ENCODE measurements at regions not wholly inside any gene's neighbourhood (a gene's known extent, or its start where the extent isn't known, plus 50 kb on each side); places are given as distances from the start of the nearest gene placed in this dataset.
"Not testable (repeated sequence)": the region's sequence is repeated elsewhere in the genome, so short reads cannot be mapped to it uniquely, and the experiment has no call there.

DNA sequence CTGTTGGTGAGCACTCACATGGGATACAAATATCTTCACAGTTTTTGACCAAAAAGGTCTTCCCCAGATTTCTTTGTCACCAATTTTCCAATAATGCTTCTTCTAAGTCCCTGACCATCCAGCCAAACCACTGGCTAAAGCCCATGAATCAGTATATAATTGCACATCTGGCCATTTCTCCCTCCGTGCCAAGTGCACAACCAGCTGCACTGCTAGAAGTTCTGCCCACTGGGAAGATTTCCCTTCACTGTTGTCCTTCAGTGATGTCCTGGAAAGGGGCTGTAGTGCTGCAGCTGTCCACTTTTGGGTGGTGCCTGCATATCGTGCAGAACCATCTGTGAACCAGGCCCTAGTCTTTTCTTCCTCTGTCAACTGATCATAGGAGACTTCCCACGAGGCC is 609.3 kb downstream of the XPNPEP1 start:
- TF ChIP-seq, protein P1, sequence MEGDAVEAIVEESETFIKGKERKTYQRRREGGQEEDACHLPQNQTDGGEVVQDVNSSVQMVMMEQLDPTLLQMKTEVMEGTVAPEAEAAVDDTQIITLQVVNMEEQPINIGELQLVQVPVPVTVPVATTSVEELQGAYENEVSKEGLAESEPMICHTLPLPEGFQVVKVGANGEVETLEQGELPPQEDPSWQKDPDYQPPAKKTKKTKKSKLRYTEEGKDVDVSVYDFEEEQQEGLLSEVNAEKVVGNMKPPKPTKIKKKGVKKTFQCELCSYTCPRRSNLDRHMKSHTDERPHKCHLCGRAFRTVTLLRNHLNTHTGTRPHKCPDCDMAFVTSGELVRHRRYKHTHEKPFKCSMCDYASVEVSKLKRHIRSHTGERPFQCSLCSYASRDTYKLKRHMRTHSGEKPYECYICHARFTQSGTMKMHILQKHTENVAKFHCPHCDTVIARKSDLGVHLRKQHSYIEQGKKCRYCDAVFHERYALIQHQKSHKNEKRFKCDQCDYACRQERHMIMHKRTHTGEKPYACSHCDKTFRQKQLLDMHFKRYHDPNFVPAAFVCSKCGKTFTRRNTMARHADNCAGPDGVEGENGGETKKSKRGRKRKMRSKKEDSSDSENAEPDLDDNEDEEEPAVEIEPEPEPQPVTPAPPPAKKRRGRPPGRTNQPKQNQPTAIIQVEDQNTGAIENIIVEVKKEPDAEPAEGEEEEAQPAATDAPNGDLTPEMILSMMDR (IDR thresholded peaks at IDR 0.05), result not testable (repeated sequence)
- TF ChIP-seq POLR2A (IDR thresholded peaks at IDR 0.05), result not testable (repeated sequence)

All from heart left ventricle (tissue), 13 donors.